Gastrocnemius medialis (tissue), 4 donors: ENCODE measurements at regions not wholly inside any gene's neighbourhood (a gene's known extent, or its start where the extent isn't known, plus 50 kb on each side); places are given as distances from the start of the nearest gene placed in this dataset.
A peak's percentile ranks its signal among the peaks of the same experiment; 100 is the strongest.
"Not testable (repeated sequence)": the region's sequence is repeated elsewhere in the genome, so short reads cannot be mapped to it uniquely, and the experiment has no call there.

Experiments used
- ATAC-seq, 2 donors: fragments of 150-250 bp; one replicate each; pipeline ENCODE4 v1.9.1; 2016
- DNase-seq, 2 donors: peaks; one replicate each; pipeline ENCODE4 v3.0.0-alpha.2; 2019
- H3K27ac ChIP-seq, 4 donors: fragments of 200-600 bp; sonication (generic); 1 replicate in 1 of 4; 2 replicates in 3 of 4; pipeline ENCODE4 v1.5.1; 2016 to 2018; ENCODE audit warnings: mild to moderate bottlenecking in 2 of 4, moderate library complexity in 1 of 4
- H3K27me3 ChIP-seq, 3 donors: fragments of 200-600 bp; sonication (generic) in 2 of 3; 1 replicate in 1 of 3; 2 replicates in 2 of 3; pipeline versions ENCODE4 v1.5.1 to v1.6.0; 2016 to 2019; ENCODE audit warnings: mild to moderate bottlenecking in 1 of 3, moderate library complexity in 1 of 3
- H3K36me3 ChIP-seq, 2 donors: fragments of 200-600 bp; sonication (generic) in 1 of 2; one replicate each; pipeline ENCODE4 v1.5.1; 2017 to 2018
- H3K4me1 ChIP-seq, 2 donors: fragments of 200-600 bp; sonication (generic) in 1 of 2; one replicate each; pipeline ENCODE4 v1.5.1; 2016 to 2017; ENCODE audit warnings: mild to moderate bottlenecking in 2 of 2
- H3K4me3 ChIP-seq, 4 donors: fragments of 200-600 bp; sonication (generic) in 3 of 4; 1 replicate in 1 of 4; 2 replicates in 3 of 4; pipeline ENCODE4 v1.5.1; 2016 to 2019; ENCODE audit warnings: mild to moderate bottlenecking in 2 of 4
- H3K9me3 ChIP-seq, 3 donors: fragments of 200-600 bp; sonication (generic) in 2 of 3; 1 replicate in 1 of 3; 2 replicates in 2 of 3; pipeline ENCODE4 v1.5.1; 2016 to 2019
- CTCF ChIP-seq, 5 experiments: fragments of 450-650 bp in 3 of 5; fragments of 200-600 bp in 2 of 5; sonication (generic) in 2 of 5; IDR thresholded peaks in 4 of 5; conservative IDR thresholded peaks in 1 of 5; 1 replicate in 4 of 5; 2 replicates in 1 of 5; pipeline ENCODE4 v1.5.1; 2016 to 2019; ENCODE audit warnings: antibody characterized with exemption in 5 of 5, mild to moderate bottlenecking in 3 of 5, moderate library complexity in 3 of 5
- POLR2A ChIP-seq, 2 donors: fragments of 450-650 bp; IDR thresholded peaks; one replicate each; pipeline ENCODE4 v1.6.1; 2017; ENCODE audit warnings: antibody characterized with exemption in 2 of 2, mild to moderate bottlenecking in 2 of 2, moderate library complexity in 2 of 2
- in situ Hi-C, 4 donors: fragments of 200-750 bp; cut with MboI; loops; one replicate each; pipeline versions ENCODE4 v1.15.0 to v1.8.0; 2017; ENCODE audit warnings: low sequenced_read_pairs in 4 of 4
- intact Hi-C: fragments of 100-400 bp; cut with DNase I; formaldehyde crosslinking; loops from one replicate; pipeline ENCODE4 v1.15.1; 2023; ENCODE audit warnings: low total_unique reads

- H3K9me3 ChIP-seq, intact Hi-C loops, ATAC-seq, H3K27me3 ChIP-seq, H3K27ac ChIP-seq, DNase-seq, in situ Hi-C loops, H3K4me1 ChIP-seq, H3K36me3 ChIP-seq, H3K4me3 ChIP-seq: not testable (repeated sequence)
Observed at GRCh38 chr2:91742973-91743490, 3051.6 kb downstream of the RPIA start.

- H3K36me3 ChIP-seq, ATAC-seq, intact Hi-C loops, H3K9me3 ChIP-seq, H3K4me1 ChIP-seq, H3K4me3 ChIP-seq, in situ Hi-C loops, DNase-seq, H3K27ac ChIP-seq, H3K27me3 ChIP-seq: not testable (repeated sequence)
Observed at GRCh38 chr2:91743910-91744309, 3052.4 kb downstream of the RPIA start.

- ATAC-seq, intact Hi-C loops, H3K27me3 ChIP-seq, H3K4me1 ChIP-seq, H3K36me3 ChIP-seq, H3K27ac ChIP-seq, DNase-seq, in situ Hi-C loops, H3K4me3 ChIP-seq, H3K9me3 ChIP-seq: not testable (repeated sequence)
Observed at GRCh38 chr2:91744700-91745141, 3053.2 kb downstream of the RPIA start.

GRCh38 chr2:91748902-91749301 lies 3057.4 kb downstream of the RPIA start:
- no peak overlapping the region for H3K27ac ChIP-seq
- ATAC-seq (peak; percentile 41 to 50), DNase-seq (no peak)
- H3K27me3 ChIP-seq = no peaks in the 10 kb centered on the region
- TF ChIP-seq POLR2A (IDR thresholded peaks at IDR 0.05) = no peak
- TF ChIP-seq CTCF (IDR thresholded peaks at IDR 0.05 in 4 of 5, conservative IDR thresholded peaks at IDR 0.05 in 1 of 5) = no peak
- H3K36me3 ChIP-seq = no peaks in the 10 kb centered on the region
- no peaks in the 10 kb centered on the region for H3K9me3 ChIP-seq
- intact Hi-C loops (no loop called here), in situ Hi-C loops (no loop called here)
- no peak overlapping the region for H3K4me3 ChIP-seq
- H3K4me1 ChIP-seq = no peaks in the 10 kb centered on the region

- H3K4me1 ChIP-seq, H3K36me3 ChIP-seq, DNase-seq, H3K9me3 ChIP-seq, intact Hi-C loops, H3K27me3 ChIP-seq, ATAC-seq, H3K4me3 ChIP-seq, H3K27ac ChIP-seq, in situ Hi-C loops: not testable (repeated sequence)
Observed at GRCh38 chr2:91749665-91750064, 3058.2 kb downstream of the RPIA start.

GRCh38 chr2:91759361-91759941 lies 3068.0 kb downstream of the RPIA start:
- H3K9me3 ChIP-seq, H3K4me1 ChIP-seq, H3K4me3 ChIP-seq, ATAC-seq, in situ Hi-C loops, H3K27me3 ChIP-seq, intact Hi-C loops, H3K36me3 ChIP-seq, DNase-seq, H3K27ac ChIP-seq: not testable (repeated sequence)

- H3K36me3 ChIP-seq, in situ Hi-C loops, H3K4me3 ChIP-seq, DNase-seq, H3K9me3 ChIP-seq, H3K27ac ChIP-seq, H3K4me1 ChIP-seq, H3K27me3 ChIP-seq, ATAC-seq, intact Hi-C loops: not testable (repeated sequence)
Observed at GRCh38 chr2:91760672-91761071, 3069.2 kb downstream of the RPIA start.

GRCh38 chr2:91762312-91762711 lies 3070.8 kb downstream of the RPIA start:
- H3K27me3 ChIP-seq, H3K4me3 ChIP-seq, ATAC-seq, H3K9me3 ChIP-seq, H3K27ac ChIP-seq, H3K4me1 ChIP-seq, DNase-seq, H3K36me3 ChIP-seq, in situ Hi-C loops, intact Hi-C loops: not testable (repeated sequence)

GRCh38 chr2:91763710-91764109 lies 3072.2 kb downstream of the RPIA start:
- H3K27ac ChIP-seq, ATAC-seq, H3K36me3 ChIP-seq, H3K9me3 ChIP-seq, DNase-seq, in situ Hi-C loops, intact Hi-C loops, H3K27me3 ChIP-seq, H3K4me3 ChIP-seq, H3K4me1 ChIP-seq: not testable (repeated sequence)

GRCh38 chr2:91764581-91765002 lies 3073.1 kb downstream of the RPIA start:
- H3K9me3 ChIP-seq, DNase-seq, H3K4me1 ChIP-seq, intact Hi-C loops, H3K27ac ChIP-seq, H3K27me3 ChIP-seq, ATAC-seq, in situ Hi-C loops, H3K36me3 ChIP-seq, H3K4me3 ChIP-seq: not testable (repeated sequence)

- H3K4me3 ChIP-seq, H3K27ac ChIP-seq, H3K36me3 ChIP-seq, H3K9me3 ChIP-seq, H3K27me3 ChIP-seq, in situ Hi-C loops, DNase-seq, intact Hi-C loops, ATAC-seq, H3K4me1 ChIP-seq: not testable (repeated sequence)
Observed at GRCh38 chr2:91765018-91765754, 3073.7 kb downstream of the RPIA start.
